HepG2 (cell line): ENCODE measurements at regions not wholly inside any gene's neighbourhood (a gene's known extent, or its start where the extent isn't known, plus 50 kb on each side); places are given as distances from the start of the nearest gene placed in this dataset.

Experiments used
- CTCF ChIP-seq: sonication (generic); formaldehyde crosslinking; IDR thresholded peaks from 2 replicates; pipeline ENCODE4 v1.5.0; 2020; ENCODE audit warnings: mild to moderate bottlenecking, missing genetic modification reagents, moderate library complexity
- E2F5 ChIP-seq: sonication (generic); formaldehyde crosslinking; conservative IDR thresholded peaks from 2 replicates; pipeline ENCODE4 v1.4.0; 2020; ENCODE audit warnings: missing genetic modification reagents
- HHEX ChIP-seq: IDR thresholded peaks from 2 replicates; pipeline ENCODE4 v1.6.1; 2016; ENCODE audit warnings: control low read depth
- JUND ChIP-seq: sonication (generic); formaldehyde crosslinking; IDR thresholded peaks from 2 replicates; pipeline ENCODE4 v1.8.0; 2022; ENCODE audit warnings: mild to moderate bottlenecking, missing genetic modification reagents
- KDM5B ChIP-seq: sonication (generic); formaldehyde crosslinking; IDR thresholded peaks from 2 replicates; pipeline ENCODE4 v1.4.0; 2020; ENCODE audit warnings: missing genetic modification reagents, mild to moderate bottlenecking, borderline replicate concordance
- PCBP1 ChIP-seq: fragments of 200-400 bp; formaldehyde crosslinking; IDR thresholded peaks from 2 replicates; pipeline ENCODE4 v1.6.1; 2017; ENCODE audit warnings: mild to moderate bottlenecking, low read depth, low read length, borderline replicate concordance
- POLR2AphosphoS2 ChIP-seq: IDR thresholded peaks from 2 replicates; pipeline ENCODE4 v1.6.1; 2011; ENCODE audit warnings: low read depth, low read length, improper control_type of control experiment
- RARG ChIP-seq: sonication (generic); formaldehyde crosslinking; IDR thresholded peaks from 2 replicates; pipeline ENCODE4 v1.4.0; 2020; ENCODE audit warnings: low read depth, mild to moderate bottlenecking, missing genetic modification reagents
- SMAD1 ChIP-seq: sonication (generic); formaldehyde crosslinking; IDR thresholded peaks from 2 replicates; pipeline ENCODE4 v1.4.0; 2020; ENCODE audit warnings: missing genetic modification reagents, low read depth, mild to moderate bottlenecking, borderline replicate concordance

- no peak for TF ChIP-seq JUND (CRISPR knock-in tag)
- no peak for TF ChIP-seq PCBP1
- TF ChIP-seq CTCF (CRISPR knock-in tag), result no peak
- TF ChIP-seq KDM5B, result no peak
- TF ChIP-seq HHEX, result no peak
- TF ChIP-seq RARG (CRISPR knock-in tag), result no peak
- no peak for TF ChIP-seq SMAD1 (CRISPR knock-in tag)
- TF ChIP-seq POLR2AphosphoS2, result no peak
- TF ChIP-seq E2F5 (CRISPR knock-in tag), result no peak
Measured at GRCh38 chr11:91366816-91367215, 857.8 kb upstream of the FAT3 start.
